Fibroblast of lung (primary cell): ENCODE measurements at regions not wholly inside any gene's neighbourhood (a gene's known extent, or its start where the extent isn't known, plus 50 kb on each side); places are given as distances from the start of the nearest gene placed in this dataset.
A peak's percentile ranks its signal among the peaks of the same experiment; 100 is the strongest.

ENCODE experiments used
- DNase-seq, 2 donors: peaks; one replicate each; pipeline versions ENCODE4 v3.0.0 to v3.0.0-alpha.2; 2010; ENCODE audit warnings: low read depth in 2 of 2
- H2AFZ ChIP-seq: 2 replicates; pipeline ENCODE4 v1.5.1; 2012; ENCODE audit warnings: low read length, control low read depth, inconsistent platforms
- H3K27ac ChIP-seq: 2 replicates; pipeline ENCODE4 v1.5.1; 2011; ENCODE audit warnings: low read length, control low read depth; ENCODE audit not compliant: insufficient read depth
- H3K27me3 ChIP-seq: 2 replicates; pipeline ENCODE4 v1.5.1; 2011; ENCODE audit warnings: mild to moderate bottlenecking, low read length; ENCODE audit not compliant: control insufficient read depth, insufficient read depth
- H3K36me3 ChIP-seq: 2 replicates; pipeline ENCODE4 v1.5.1; 2011; ENCODE audit warnings: low read length; ENCODE audit not compliant: control insufficient read depth, insufficient read depth
- H3K4me1 ChIP-seq: 2 replicates; pipeline ENCODE4 v1.5.1; 2011; ENCODE audit warnings: low read length; ENCODE audit not compliant: control insufficient read depth, insufficient read depth; ENCODE audit errors: extremely low read depth
- H3K4me2 ChIP-seq: 2 replicates; pipeline ENCODE4 v1.5.1; 2011; ENCODE audit warnings: low read length, control low read depth; ENCODE audit not compliant: insufficient read depth; ENCODE audit errors: extremely low read depth
- H3K4me3 ChIP-seq, 4 experiments: fragments of 200-600 bp in 1 of 4; sonication (generic) in 1 of 4; replicated peaks in 1 of 4; 2 replicates each; pipeline ENCODE4 v1.5.1; 2011 to 2016; ENCODE audit warnings: low read length in 4 of 4, low read depth in 3 of 4, mild to moderate bottlenecking in 3 of 4, control low read depth in 2 of 4, inconsistent platforms in 1 of 4, mixed read lengths in 1 of 4; ENCODE audit not compliant: insufficient read depth in 1 of 4; ENCODE audit errors: control extremely low read depth in 1 of 4
- H3K79me2 ChIP-seq: 2 replicates; pipeline ENCODE4 v1.5.1; 2012; ENCODE audit warnings: mild to moderate bottlenecking, low read length, inconsistent platforms; ENCODE audit not compliant: control insufficient read depth, insufficient read depth
- H3K9ac ChIP-seq: 2 replicates; pipeline ENCODE4 v1.5.1; 2011; ENCODE audit warnings: mild to moderate bottlenecking, low read length, control low read depth; ENCODE audit not compliant: insufficient read depth
- H3K9me3 ChIP-seq: 2 replicates; pipeline ENCODE4 v1.5.1; 2012; ENCODE audit warnings: low read depth, low read length; ENCODE audit not compliant: control insufficient read depth, insufficient read depth
- H4K20me1 ChIP-seq: 2 replicates; pipeline ENCODE4 v1.5.1; 2011; ENCODE audit warnings: low read length; ENCODE audit not compliant: control insufficient read depth, insufficient read depth; ENCODE audit errors: extremely low read depth
- CTCF ChIP-seq, 2 donors: IDR thresholded peaks in 1 of 2; conservative IDR thresholded peaks in 1 of 2; 1 replicate in 1 of 2; 2 replicates in 1 of 2; pipeline ENCODE4 v1.5.1; 2011 to 2012; ENCODE audit warnings: low read length in 2 of 2, control low read depth in 1 of 2, inconsistent platforms in 1 of 2, low read depth in 1 of 2, mild to moderate bottlenecking in 1 of 2
- EZH2 ChIP-seq: IDR thresholded peaks from 2 replicates; pipeline ENCODE4 v1.5.1; 2012; ENCODE audit warnings: low read length, control low read depth, mild to moderate bottlenecking; ENCODE audit errors: missing control alignments

- Histone ChIP-seq H3K4me3 (no peak overlapping the region), H3K9ac (no peak overlapping the region), H2AFZ (no peak overlapping the region), H3K9me3 (no peaks in the 10 kb centered on the region), H3K4me2 (no peak overlapping the region), H3K79me2 (no peaks in the 10 kb centered on the region), H3K36me3 (no peaks in the 10 kb centered on the region), H4K20me1 (no peaks in the 10 kb centered on the region), H3K27me3 (no peaks in the 10 kb centered on the region), H3K4me1 (peaks cover 5% of the 10 kb centered on the region), H3K27ac (no peak overlapping the region)
- DNase-seq, result peak in 1 of 2 donors; percentile 74
- TF ChIP-seq EZH2 (no peak), CTCF (conservative IDR thresholded peaks at IDR 0.05 in 1 of 2, IDR thresholded peaks at IDR 0.05 in 1 of 2; ENCODE audit: low read depth in 1 of 2, low read length in 2 of 2) (no peak)
Observed at GRCh38 chr12:87812030-87812429, 217.2 kb downstream of the C12orf50 start.

- TF ChIP-seq EZH2 (no peak), CTCF (conservative IDR thresholded peaks at IDR 0.05 in 1 of 2, IDR thresholded peaks at IDR 0.05 in 1 of 2; ENCODE audit: low read depth in 1 of 2, low read length in 2 of 2) (no peak)
- H3K4me2 ChIP-seq, result no peak overlapping the region
Observed at GRCh38 chr12:87809916-87810315, 219.3 kb downstream of the C12orf50 start.

GRCh38 chr12:87807086-87807485, 222.1 kb downstream of the C12orf50 start:
- Histone ChIP-seq H3K9me3 (no peaks in the 10 kb centered on the region), H3K4me3 (no peak overlapping the region), H2AFZ (no peak overlapping the region), H3K27ac (no peak overlapping the region), H3K36me3 (no peaks in the 10 kb centered on the region), H3K4me1 (peaks cover 5% of the 10 kb centered on the region), H3K27me3 (no peaks in the 10 kb centered on the region), H3K79me2 (no peaks in the 10 kb centered on the region), H3K9ac (no peak overlapping the region), H3K4me2 (no peak overlapping the region), H4K20me1 (no peaks in the 10 kb centered on the region)
- DNase-seq, result peak in 1 of 2 donors; percentile 55
- TF ChIP-seq EZH2, result no peak
- no peak for TF ChIP-seq CTCF (conservative IDR thresholded peaks at IDR 0.05 in 1 of 2, IDR thresholded peaks at IDR 0.05 in 1 of 2; ENCODE audit: low read depth in 1 of 2, low read length in 2 of 2)

More at GRCh38 chr12:87809916-87810315, 219.3 kb downstream of the C12orf50 start:
- Histone ChIP-seq H3K9ac (no peak overlapping the region), H3K27ac (no peak overlapping the region), H4K20me1 (no peaks in the 10 kb centered on the region), H3K36me3 (no peaks in the 10 kb centered on the region), H3K9me3 (no peaks in the 10 kb centered on the region), H3K4me1 (peaks cover 5% of the 10 kb centered on the region), H2AFZ (no peak overlapping the region), H3K4me3 (no peak overlapping the region), H3K79me2 (no peaks in the 10 kb centered on the region), H3K27me3 (no peaks in the 10 kb centered on the region)
- peak; percentile 77 to 83 for DNase-seq
